Prostate gland (tissue), 2 donors: ENCODE measurements at regions not wholly inside any gene's neighbourhood (a gene's known extent, or its start where the extent isn't known, plus 50 kb on each side); places are given as distances from the start of the nearest gene placed in this dataset.

Source experiments
- DNase-seq: peaks from one replicate; pipeline ENCODE4 v3.0.0-alpha.2; 2019; ENCODE audit warnings: low spot score
- H3K27ac ChIP-seq, 2 donors: fragments of 200-600 bp; sonication (generic); 2 replicates each; pipeline ENCODE4 v1.5.1; 2017 to 2019
- H3K27me3 ChIP-seq: fragments of 200-600 bp; sonication (generic); replicated peaks from 2 replicates; pipeline ENCODE4 v1.5.1; 2019; ENCODE audit not compliant: insufficient read depth
- H3K36me3 ChIP-seq, 2 donors: fragments of 200-600 bp; sonication (generic); 1 replicate in 1 of 2; 2 replicates in 1 of 2; pipeline versions ENCODE4 v1.5.1 to v1.8.1; 2017 to 2019
- H3K4me1 ChIP-seq: fragments of 200-600 bp; sonication (generic); replicated peaks from 2 replicates; pipeline ENCODE4 v1.5.1; 2019
- H3K4me3 ChIP-seq, 2 donors: fragments of 200-600 bp; sonication (generic); 2 replicates each; pipeline ENCODE4 v1.5.1; 2017 to 2019
- H3K9me3 ChIP-seq: fragments of 200-600 bp; sonication (generic); 2 replicates; pipeline ENCODE4 v1.5.1; 2017
- CTCF ChIP-seq, 4 experiments: fragments of 200-600 bp in 2 of 4; fragments of 450-650 bp in 2 of 4; sonication (generic) in 2 of 4; IDR thresholded peaks; 1 replicate in 3 of 4; 2 replicates in 1 of 4; pipeline ENCODE4 v1.5.1; 2016 to 2019; ENCODE audit warnings: antibody characterized with exemption in 4 of 4, mild to moderate bottlenecking in 2 of 4, moderate library complexity in 2 of 4
- POLR2A ChIP-seq: fragments of 450-650 bp; IDR thresholded peaks from one replicate; pipeline ENCODE4 v1.6.1; 2016; ENCODE audit warnings: antibody characterized with exemption, mild to moderate bottlenecking
- POLR2AphosphoS5 ChIP-seq: sonication (generic); formaldehyde crosslinking; IDR thresholded peaks from one replicate; pipeline ENCODE4 v1.6.1; 2017; ENCODE audit warnings: antibody characterized with exemption
- WGBS: methylation state at CpG from one replicate; pipeline ENCODE4 v1.1.5; 2018; 5-methylcytosine and 5-hydroxymethylcytosine counted together
- intact Hi-C: fragments of 100-400 bp; cut with DNase I; formaldehyde crosslinking; loops from one replicate; pipeline ENCODE4 v1.14.2; 2022

GRCh38 chr7:3165681-3166580, 122.3 kb upstream of the CARD11 start:
- Histone ChIP-seq H3K9me3 (no peaks in the 10 kb centered on the region), H3K4me1 (no peaks in the 10 kb centered on the region), H3K27me3 (no peaks in the 10 kb centered on the region), H3K27ac (no peak overlapping the region), H3K36me3 (no peaks in the 10 kb centered on the region), H3K4me3 (no peak overlapping the region)
- TF ChIP-seq POLR2AphosphoS5, result no peak
- TF ChIP-seq POLR2A, result no peak
- no peak for DNase-seq
- 89% methylated on average over 21 of the region's 21 CpGs for WGBS
- intact Hi-C loops, result no loop called here

GRCh38 chr7:3167551-3167950, 123.9 kb upstream of the CARD11 start:
- H3K4me1 ChIP-seq, result no peaks in the 10 kb centered on the region
- no peak overlapping the region for H3K27ac ChIP-seq
- no peaks in the 10 kb centered on the region for H3K36me3 ChIP-seq
- no peak for DNase-seq
- no peak overlapping the region for H3K4me3 ChIP-seq
- TF ChIP-seq CTCF (IDR thresholded peaks at IDR 0.05), result no peak
- no peak for TF ChIP-seq POLR2AphosphoS5
- no peak for TF ChIP-seq POLR2A
- intact Hi-C loops, result no loop called here
- WGBS, result 76% methylated on average over 5 of the region's 5 CpGs
- no peaks in the 10 kb centered on the region for H3K9me3 ChIP-seq
- no peaks in the 10 kb centered on the region for H3K27me3 ChIP-seq

GRCh38 chr7:3168370-3168769, 124.7 kb upstream of the CARD11 start:
- Histone ChIP-seq H3K36me3 (no peaks in the 10 kb centered on the region), H3K9me3 (no peaks in the 10 kb centered on the region), H3K27me3 (no peaks in the 10 kb centered on the region), H3K4me3 (no peak overlapping the region), H3K27ac (no peak overlapping the region), H3K4me1 (no peaks in the 10 kb centered on the region)
- DNase-seq, result no peak
- intact Hi-C loops, result no loop called here
- WGBS, result 89% methylated on average over 12 of the region's 12 CpGs
- TF ChIP-seq POLR2A (no peak), CTCF (IDR thresholded peaks at IDR 0.05) (no peak), POLR2AphosphoS5 (no peak)

GRCh38 chr7:3168869-3169268, 125.2 kb upstream of the CARD11 start:
- Histone ChIP-seq H3K4me3 (no peak overlapping the region), H3K27ac (no peak overlapping the region), H3K27me3 (no peaks in the 10 kb centered on the region), H3K9me3 (no peaks in the 10 kb centered on the region), H3K36me3 (no peaks in the 10 kb centered on the region), H3K4me1 (no peaks in the 10 kb centered on the region)
- TF ChIP-seq POLR2AphosphoS5, result no peak
- TF ChIP-seq POLR2A, result no peak
- TF ChIP-seq CTCF (IDR thresholded peaks at IDR 0.05), result no peak
- DNase-seq, result no peak
- WGBS, result 92% methylated on average over 10 of the region's 10 CpGs
- intact Hi-C loops, result no loop called here

GRCh38 chr7:3172768-3173280, 128.2 kb upstream of the SDK1 start:
- DNase-seq, result no peak
- no peaks in the 10 kb centered on the region for H3K36me3 ChIP-seq
- H3K27me3 ChIP-seq, result no peaks in the 10 kb centered on the region
- WGBS, result 91% methylated on average over 7 of the region's 7 CpGs
- TF ChIP-seq POLR2AphosphoS5, result no peak
- no peak for TF ChIP-seq POLR2A
- TF ChIP-seq CTCF (IDR thresholded peaks at IDR 0.05), result no peak
- no peak overlapping the region for H3K27ac ChIP-seq
- H3K4me3 ChIP-seq, result no peak overlapping the region
- intact Hi-C loops, result no loop called here
- no peaks in the 10 kb centered on the region for H3K9me3 ChIP-seq
- H3K4me1 ChIP-seq, result no peaks in the 10 kb centered on the region
